Right lobe of liver (tissue), 4 donors: ENCODE measurements at regions not wholly inside any gene's neighbourhood (a gene's known extent, or its start where the extent isn't known, plus 50 kb on each side); places are given as distances from the start of the nearest gene placed in this dataset.

Experiments used
- POLR2A ChIP-seq: fragments of 450-650 bp; IDR thresholded peaks from one replicate; pipeline ENCODE4 v1.6.1; 2017; ENCODE audit warnings: antibody characterized with exemption, mild to moderate bottlenecking
- TF ChIP-seq, protein P1 (sequence below), 4 donors: fragments of 200-600 bp in 3 of 4; fragments of 450-650 bp in 1 of 4; IDR thresholded peaks; one replicate each; pipeline versions ENCODE4 v1.5.1 to v1.8.0; 2016 to 2022; ENCODE audit warnings: antibody characterized with exemption in 4 of 4, mild to moderate bottlenecking in 2 of 4
- donor health status: DM: no; HTN: no; CAD: no.
- donor health status: DM: no; HTN: no; CAD: no.
- donor health status: DM: no; HTN: yes; CAD: no.

DNA sequence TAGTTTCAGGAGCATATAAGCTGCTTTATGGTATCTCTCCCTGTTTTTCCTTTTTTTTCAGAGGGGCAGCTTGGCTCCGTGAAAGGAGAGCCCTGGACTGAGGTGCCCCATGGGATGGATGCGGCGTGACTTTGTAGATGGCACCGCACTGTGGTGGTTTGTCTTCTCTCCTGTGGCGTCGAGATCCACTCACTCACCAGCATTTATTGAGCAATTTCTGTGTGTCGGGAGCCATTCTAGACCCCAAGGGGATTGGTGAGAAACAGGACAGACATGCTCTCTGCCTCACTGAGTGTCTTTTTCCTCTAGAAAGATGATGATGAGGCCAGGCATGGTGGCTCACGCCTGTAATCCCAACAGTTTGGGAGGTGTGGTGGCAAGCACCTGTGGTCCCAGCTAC lies 55.9 kb upstream of the PHF21B start:
- TF ChIP-seq, protein P1, sequence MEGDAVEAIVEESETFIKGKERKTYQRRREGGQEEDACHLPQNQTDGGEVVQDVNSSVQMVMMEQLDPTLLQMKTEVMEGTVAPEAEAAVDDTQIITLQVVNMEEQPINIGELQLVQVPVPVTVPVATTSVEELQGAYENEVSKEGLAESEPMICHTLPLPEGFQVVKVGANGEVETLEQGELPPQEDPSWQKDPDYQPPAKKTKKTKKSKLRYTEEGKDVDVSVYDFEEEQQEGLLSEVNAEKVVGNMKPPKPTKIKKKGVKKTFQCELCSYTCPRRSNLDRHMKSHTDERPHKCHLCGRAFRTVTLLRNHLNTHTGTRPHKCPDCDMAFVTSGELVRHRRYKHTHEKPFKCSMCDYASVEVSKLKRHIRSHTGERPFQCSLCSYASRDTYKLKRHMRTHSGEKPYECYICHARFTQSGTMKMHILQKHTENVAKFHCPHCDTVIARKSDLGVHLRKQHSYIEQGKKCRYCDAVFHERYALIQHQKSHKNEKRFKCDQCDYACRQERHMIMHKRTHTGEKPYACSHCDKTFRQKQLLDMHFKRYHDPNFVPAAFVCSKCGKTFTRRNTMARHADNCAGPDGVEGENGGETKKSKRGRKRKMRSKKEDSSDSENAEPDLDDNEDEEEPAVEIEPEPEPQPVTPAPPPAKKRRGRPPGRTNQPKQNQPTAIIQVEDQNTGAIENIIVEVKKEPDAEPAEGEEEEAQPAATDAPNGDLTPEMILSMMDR (IDR thresholded peaks at IDR 0.05), result no peak
- no peak for TF ChIP-seq POLR2A
